ENCODE measurements at regions not wholly inside any gene's neighbourhood (a gene's known extent, or its start where the extent isn't known, plus 50 kb on each side); places are given as distances from the start of the nearest gene placed in this dataset.

DNA sequence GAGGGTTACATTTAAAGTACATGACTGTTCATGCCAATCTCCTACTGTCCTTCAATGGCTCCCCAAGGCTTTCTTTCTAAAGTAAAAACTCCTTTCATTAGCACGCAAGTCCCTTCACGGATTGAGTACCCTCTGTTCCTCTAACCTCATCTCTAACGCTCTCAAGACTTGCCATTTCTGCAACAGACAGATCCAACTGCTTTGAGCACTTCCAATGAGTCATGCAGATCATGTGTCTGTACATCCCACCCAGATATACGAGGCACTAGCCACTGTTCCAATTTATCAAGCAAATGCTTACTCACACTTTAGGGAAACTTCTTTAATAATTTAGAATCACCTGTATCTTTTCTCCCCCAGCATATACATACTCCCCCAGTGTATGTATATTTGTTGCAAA lies 332.5 kb upstream of the ZFP42 start:
- TF ChIP-seq, protein P1, sequence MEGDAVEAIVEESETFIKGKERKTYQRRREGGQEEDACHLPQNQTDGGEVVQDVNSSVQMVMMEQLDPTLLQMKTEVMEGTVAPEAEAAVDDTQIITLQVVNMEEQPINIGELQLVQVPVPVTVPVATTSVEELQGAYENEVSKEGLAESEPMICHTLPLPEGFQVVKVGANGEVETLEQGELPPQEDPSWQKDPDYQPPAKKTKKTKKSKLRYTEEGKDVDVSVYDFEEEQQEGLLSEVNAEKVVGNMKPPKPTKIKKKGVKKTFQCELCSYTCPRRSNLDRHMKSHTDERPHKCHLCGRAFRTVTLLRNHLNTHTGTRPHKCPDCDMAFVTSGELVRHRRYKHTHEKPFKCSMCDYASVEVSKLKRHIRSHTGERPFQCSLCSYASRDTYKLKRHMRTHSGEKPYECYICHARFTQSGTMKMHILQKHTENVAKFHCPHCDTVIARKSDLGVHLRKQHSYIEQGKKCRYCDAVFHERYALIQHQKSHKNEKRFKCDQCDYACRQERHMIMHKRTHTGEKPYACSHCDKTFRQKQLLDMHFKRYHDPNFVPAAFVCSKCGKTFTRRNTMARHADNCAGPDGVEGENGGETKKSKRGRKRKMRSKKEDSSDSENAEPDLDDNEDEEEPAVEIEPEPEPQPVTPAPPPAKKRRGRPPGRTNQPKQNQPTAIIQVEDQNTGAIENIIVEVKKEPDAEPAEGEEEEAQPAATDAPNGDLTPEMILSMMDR (IDR thresholded peaks at IDR 0.05), result no peak
- no peak for TF ChIP-seq EZH2 (IDR thresholded peaks at IDR 0.05)
- no peak for TF ChIP-seq EZH2phosphoT487 (IDR thresholded peaks at IDR 0.05)

Data from neural progenitor cell (in vitro differentiated cells).